Activated T-cell treated with anti-CD3 and anti-CD28 coated beads for 48 hours (primary cell): ENCODE measurements at regions not wholly inside any gene's neighbourhood (a gene's known extent, or its start where the extent isn't known, plus 50 kb on each side); places are given as distances from the start of the nearest gene placed in this dataset.
"Not testable (repeated sequence)": the region's sequence is repeated elsewhere in the genome, so short reads cannot be mapped to it uniquely, and the experiment has no call there.

Experiments used
- DNase-seq: peaks from one replicate; pipeline ENCODE4 v3.0.0-alpha.2; 2020; ENCODE audit warnings: low read depth

DNA sequence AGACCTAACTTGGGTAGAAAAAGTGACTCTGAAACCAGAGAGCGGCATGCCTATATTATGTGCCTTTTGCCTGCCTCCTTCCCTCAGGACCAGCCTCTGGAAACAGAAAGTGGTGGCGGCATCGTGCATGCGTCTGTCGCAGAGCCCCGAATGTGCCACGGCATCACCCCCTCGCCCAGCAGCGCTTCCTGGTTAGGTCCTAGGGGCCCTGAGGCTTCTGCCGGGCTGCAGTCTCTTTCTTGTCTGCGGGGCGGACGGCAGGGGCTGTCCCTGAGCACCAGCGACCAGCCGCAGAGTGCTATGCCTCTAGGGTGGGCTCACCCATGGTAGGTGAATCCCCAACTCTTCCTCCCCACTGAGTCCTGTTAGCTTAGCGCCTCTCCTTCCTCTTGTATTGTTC lies 68.7 kb downstream of the VSIG4 start:
- no peak for DNase-seq

DNA sequence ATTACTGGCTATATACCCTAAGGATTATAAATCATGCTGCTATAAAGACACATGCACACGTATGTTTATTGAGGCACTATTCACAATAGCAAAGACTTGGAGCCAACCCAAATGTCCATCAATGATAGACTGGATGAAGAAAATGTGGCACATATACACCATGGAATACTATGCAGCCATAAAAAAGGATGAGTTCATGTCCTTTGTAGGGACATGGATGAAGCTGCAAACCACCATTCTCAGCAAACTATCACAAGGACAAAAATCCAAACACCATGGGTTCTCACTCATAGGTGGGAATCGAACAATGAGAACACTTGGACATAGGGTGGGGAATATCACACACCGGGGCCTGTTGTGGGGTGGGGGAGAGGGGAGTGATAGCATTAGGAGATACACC lies 72.7 kb downstream of the VSIG4 start:
- DNase-seq: not testable (repeated sequence)

DNA sequence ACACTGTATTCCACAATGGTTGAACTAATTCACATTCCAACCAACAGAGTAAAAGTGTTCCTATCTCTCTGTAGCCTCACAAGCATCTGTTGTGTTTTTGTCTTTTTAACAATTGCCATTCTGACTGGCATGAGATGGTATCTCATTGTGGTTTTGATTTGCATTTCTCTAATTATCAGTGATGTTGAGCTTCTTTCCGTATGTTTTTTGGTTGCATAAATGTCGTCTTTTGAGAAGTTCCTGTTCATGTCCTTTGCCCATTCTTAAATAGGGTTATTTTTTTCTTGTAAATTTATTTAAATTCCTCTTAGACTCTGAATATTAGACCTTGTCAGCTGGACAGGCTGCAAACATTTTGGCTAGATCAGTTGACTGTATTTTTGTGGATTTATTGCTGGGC lies 78.2 kb downstream of the VSIG4 start:
- no peak for DNase-seq

DNA sequence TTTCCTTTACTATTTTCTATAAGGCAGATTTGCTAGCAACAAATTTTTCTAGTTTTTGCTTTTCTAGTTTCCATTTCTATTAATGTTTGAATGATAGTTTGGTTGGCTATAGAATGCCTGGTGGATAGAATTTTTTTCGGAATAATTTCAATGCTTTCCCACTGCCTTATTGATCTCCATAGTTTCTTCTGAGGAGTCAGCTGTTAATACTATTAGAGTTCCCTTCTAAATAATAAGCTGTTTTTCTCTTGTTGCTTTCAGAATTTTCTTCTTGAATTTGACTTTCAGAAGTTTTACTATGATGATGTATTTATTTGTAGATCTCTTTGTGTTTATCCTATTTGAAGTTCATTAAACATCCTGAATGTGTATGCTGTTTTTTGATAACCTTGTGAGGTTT lies 91.8 kb downstream of the VSIG4 start:
- no peak for DNase-seq

DNA sequence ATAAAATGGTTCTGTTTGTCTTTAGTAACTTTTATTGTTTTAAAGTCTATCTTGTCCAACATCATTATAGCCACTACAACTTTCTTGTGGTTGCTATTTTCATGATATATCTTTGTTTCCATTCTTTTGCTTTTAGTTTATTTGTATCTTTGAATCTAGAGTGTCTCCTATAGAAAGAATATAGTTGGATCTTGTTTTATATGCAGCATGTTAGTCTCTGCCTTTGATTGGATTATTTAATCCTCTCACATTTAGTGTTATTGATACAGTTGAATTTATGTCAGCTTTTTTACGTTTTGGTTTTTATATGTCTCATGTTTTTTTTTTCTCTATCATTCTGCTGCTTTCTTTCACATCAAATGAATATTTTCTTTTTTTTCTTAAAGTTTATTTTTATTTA lies 98.1 kb downstream of the VSIG4 start:
- no peak for DNase-seq

DNA sequence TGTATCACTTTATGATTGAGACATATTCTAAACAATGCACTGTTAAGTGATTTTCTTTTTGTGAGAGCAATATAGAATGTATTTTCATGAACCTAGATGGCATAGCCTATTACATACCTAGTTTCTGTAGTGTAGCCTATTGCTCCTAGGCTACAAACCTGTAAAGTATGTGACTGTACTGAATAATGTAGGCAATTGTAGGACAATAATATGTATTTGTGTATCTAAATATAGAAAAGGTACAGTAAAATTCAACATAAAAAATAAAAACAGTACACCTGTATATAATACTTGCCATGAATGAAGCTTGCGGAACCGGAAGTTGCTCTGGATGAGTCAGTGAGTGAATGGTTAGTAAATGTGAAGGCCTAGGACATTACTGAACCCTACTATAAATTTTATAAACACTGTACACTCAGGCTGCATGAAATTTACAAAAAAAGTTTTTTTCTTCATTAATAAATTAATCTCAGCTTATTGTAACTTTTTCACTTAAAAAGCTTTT lies 106.7 kb downstream of the VSIG4 start:
- DNase-seq: no peak

DNA sequence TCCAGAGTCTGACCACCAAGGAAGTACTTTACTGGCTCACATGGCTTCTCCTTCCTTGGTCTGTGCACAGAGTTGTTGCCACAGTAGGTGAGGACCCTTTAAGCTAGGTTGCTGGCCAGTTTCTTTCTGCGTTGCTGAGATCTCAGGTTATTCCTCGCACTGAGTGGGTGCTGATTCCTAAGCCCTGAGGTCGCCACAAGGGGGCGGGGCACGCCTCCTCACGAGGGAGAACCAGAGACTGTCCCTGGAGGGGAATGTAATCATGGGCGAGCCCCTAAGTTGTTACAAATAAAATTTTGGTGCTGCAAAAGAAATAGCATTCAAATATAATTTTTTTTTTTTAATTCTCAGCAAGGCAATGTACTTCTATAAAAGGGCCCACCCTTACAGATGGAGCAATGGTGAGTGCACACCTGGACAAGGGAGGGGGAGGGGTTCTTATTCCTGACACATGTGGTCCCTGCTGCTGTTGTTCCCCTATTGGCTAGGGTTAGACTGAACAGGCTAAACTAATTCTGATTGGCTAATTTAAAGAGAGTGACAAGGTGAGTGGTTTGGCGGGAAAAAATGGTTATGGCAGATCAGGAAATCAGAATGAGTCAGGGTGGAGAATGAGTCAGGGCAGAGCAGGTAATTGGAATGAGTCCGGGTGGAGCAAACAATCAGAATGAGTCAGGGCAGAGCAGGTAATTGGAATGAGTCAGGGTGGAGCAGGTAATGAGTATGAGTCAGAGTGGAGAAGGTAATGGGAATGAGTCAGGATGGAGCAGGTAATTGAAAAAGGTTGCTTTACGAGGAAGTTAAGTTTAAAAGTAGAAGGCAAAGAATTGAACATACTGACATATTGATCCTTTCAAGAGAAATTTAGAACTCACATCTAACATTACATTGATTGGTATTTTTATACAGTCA lies 107.5 kb downstream of the VSIG4 start:
- no peak for DNase-seq

DNA sequence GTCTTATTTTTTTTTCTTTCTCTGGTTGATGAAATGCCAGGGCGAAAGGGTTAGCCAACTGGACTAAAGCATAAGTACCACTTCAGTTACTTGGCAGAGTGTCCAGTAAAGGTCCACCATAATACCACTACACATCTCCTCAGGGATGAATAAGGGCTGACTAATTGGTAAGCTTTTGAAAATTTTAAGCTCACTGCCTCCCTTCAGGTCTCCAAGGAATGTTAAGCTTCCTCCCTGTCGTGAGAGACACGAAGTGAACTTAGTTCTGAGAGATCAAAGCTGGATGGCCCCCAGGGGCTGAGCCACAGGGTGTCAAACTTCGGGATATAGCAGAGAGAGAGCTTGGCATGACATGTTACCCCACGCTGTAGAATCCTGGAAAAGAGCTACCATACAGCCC lies 111.4 kb downstream of the VSIG4 start:
- DNase-seq: no peak

DNA sequence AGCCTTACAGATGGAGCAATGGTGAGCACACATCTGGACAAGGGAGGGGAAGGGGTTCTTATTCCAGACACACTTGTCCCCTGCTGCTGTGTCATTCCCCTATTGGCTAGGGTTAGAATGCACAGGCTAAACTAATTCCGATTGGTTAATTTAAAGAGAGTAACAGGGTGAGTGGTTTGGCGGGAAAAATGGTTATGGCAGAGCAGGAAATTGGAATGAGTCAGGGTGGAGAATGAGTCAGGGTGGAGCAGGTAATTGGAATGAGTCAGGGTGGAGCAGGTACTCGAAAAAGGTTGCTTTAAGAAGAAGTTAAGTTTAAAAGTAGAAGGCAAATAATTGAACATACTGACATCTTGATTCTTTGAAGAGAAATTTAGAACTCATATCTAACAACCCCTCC lies 112.5 kb downstream of the VSIG4 start:
- not testable (repeated sequence) for DNase-seq

DNA sequence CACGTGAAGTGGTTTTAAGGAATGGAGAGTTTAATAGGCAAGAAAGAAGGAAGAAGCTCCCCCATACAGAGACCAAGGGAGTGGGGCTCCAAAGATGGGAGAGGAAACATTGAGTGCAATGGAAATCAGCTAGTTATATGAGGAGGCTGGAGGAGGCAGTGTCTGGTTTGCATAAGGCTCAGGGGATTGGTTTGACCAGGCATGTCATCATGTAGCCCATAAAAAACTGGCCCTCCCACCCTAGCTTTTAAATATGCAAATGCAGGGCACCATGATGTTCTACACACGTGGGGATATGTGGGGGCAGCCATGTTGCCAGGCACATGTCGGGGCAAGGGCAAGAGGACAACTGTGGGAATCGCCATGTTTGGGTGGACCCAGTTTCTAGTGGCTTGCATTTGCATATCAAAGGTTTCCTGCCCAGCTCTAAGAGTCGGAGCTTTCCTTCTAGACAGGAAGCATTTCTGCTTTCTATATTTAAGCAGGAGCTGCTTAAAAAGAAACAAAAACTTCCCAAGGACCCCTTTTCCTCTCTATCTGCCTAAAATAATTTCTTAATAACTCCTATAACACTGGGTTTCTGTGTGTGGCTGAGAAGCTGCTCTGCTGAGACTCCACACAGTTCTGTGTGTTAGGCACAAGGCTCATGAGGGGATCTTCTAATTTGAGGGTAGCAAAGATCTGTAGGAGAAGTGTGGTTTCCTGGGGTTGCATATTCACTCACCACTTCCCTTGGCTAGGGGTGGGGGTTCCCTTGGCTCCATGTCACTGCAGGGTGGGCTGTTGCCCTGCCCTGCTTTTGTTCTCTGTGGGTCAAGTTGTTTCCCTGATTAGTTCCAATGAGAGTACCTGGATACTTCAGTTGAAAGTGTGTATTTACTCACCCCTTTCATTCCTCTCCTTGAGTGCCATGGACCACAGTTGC lies 113.5 kb downstream of the VSIG4 start:
- DNase-seq: no peak

DNA sequence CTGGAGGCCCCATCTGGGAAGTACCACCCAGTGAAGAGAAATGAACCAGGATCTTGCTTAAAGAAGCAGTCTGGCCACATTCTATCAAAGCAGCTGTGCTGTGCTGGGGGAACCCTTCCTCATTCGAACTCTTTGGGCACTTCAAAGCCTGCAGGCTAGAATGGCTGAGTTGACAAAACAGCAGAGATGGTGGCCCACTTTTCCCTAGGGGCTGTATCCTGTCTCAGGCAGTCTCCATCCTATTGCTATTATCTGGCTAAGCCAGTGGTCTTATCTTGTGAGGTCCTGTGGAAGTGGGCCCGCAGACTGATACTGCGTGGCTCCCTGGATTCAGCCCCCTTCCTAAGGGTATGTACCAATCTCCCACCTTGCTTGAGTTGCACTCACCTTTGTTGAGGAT lies 114.3 kb downstream of the VSIG4 start:
- DNase-seq: no peak

DNA sequence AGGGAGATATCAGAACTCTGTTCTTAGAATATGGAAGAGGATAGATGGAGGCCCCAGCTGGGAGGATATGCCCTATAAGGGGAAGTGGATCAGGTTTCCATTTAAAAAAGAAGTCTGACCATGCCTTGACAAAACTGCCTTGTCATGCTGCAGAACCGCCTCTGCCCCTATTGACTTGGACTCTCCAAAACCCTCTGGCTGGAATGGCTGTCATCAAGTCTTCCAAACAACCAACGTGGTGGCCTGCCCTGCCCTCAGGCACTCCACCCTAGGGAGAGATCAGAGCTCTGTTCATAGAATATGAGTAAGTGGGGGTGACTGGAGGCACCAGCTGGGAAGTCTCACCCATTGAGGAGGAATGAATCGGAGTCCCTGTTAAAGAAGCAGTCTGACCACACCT lies 114.9 kb downstream of the VSIG4 start:
- DNase-seq: no peak

DNA sequence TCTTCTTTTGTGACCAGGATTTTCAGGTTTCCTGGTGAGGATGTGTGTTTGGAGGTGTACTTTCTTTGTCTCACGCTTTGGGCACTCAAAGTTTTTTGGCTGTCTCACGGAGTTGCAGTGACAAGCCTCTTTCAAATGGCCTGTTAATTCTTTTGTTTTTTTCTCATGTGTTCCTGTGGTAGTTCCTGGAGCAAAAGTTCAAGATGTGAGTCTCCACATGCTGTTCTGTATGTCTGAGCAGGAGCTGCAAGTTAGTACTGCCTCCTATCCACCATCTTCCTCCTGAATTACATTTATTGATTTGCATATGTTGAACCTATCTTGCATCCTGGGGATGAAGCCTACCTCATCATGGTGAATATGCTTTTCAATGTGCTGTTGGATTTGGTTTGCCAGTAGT lies 118.5 kb downstream of the VSIG4 start:
- no peak for DNase-seq

DNA sequence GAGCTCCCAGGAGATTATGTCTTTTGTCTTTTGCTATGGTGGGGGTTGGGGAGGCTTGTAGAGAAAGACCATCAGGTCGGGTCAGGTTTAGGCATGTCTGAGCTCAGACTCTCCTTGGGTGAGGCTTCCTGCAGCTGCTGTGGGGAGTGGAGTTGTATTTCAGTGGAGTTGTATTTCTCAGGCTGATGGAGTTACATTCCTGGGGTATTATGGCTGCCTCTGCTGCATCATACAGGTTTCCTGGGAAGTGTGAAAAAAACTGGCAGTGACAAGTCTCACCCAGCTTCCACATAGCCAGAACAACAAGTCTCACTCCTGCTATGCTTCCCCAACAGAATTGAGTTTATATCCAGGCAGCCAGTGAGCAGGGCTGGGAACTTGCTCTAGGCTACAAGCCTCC lies 119.3 kb downstream of the VSIG4 start:
- no peak for DNase-seq

DNA sequence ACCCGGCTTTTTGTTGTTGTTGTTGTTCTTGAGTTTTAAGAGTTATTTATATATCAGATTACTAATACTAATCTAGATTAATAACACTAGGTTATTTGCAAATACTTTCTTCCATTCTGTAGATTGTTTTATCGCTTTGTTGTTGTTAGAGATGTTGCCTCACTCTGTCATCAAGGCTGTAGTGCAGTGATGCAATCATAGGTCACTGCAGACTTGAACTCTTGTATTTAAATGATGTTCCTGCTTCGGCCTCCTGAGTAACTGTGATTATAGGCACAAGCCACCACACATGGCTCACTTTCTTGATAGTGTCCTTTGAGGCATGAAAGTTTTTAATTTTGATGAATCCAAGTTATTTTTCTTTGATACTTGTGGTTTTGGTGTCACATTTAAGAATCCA lies 129.0 kb downstream of the VSIG4 start:
- DNase-seq: no peak

DNA sequence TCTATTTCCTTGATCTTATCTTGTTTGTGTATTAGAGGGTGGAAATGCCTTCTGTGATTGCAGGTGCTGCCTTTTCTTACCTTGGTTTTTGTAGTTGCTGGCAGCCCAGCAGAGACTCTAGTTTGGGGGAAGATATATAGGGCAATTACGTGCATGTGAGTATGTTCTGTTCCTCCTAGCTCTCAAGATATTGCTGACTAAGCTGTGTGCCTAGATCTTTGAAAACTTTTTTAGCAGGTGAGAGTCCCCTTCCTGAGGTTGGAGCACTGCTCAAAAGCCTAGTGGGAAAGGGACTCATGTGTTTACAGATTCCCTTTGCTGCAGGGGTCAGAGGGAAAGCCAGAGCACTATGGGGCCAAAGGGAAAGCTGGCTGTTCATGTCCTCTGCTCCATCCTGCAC lies 136.1 kb downstream of the VSIG4 start:
- DNase-seq: no peak

DNA sequence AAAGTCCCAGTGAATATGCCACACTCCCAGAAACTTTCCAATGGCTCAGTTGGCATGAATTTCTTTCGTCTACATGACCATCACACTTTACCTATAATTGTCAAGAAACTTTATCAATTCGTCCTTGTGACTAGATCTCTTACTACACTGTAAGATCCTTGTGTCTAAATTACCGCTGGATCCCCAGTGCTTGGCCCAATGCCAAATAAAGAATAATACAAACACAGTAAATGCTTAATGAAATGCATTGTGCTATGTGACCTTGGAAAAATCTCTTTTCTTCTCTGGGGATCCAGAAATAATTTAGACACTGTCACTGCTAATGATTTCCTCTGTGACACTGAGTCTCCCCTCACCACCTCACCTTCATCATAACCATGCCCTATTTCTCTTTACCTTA lies 137.9 kb downstream of the VSIG4 start:
- DNase-seq: no peak

DNA sequence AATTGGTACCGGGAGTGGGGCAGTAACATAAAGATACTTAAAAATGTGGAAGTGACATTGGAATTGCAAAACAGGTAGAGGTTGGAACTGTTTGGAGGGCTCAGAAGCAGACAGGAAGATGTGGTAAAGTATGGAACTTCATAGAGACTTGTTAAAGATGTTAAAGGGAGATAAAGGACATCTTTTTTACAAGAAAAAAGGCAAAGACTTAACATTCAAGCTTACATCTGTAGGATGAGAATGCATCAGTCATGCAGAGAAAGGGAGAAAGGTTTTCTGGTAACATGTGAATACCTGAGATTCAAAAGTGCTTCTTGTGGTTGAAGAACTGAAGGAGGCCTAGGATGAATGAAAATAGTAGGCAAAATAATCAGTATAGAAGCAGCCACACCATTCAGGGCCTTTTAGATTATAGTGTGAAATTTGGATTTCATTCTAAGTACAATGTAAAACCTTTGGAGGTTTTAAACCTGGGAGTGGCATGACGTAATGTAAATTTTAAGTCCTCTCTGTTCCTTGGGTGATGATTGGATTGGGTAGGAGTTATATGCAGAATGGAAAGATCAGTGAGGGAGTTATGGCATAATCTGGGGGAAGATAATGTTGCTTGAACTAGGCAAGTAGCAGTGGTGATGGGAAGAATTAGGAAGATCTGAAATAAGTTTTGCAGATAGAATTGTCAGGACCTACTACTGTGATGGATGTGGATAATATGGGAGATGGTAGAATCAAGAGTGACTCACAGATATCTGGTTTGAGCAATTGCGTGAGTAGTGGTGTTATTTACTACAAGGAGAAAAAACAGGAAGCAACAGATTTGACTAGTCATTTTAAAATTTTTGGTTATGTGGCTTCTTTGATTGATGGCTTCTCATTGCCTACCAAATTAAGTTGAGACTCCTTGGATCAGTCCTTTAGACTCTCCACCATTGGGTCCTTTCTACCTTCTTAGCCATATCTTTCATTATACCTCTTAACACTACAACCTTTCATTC lies 138.7 kb downstream of the VSIG4 start:
- DNase-seq: no peak

DNA sequence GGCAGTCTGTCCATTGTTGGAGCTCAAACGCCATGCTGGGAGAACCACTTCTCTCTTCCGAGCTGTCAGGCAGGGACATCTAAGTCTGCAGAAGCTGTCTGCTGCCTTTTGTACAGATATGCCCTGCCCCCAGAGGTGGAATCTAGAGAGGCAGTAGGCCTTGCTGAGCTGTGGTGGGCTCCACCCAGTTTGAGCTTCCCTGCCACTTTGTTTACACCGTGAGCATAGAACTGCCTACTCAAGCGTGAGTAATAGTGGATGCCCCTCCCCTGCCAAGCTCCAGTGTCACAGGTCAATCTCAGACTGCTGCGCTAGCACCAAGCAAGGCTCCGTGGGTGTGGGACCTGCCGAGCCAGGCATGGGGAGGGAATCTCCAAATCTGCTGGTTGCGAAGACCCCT lies 145.7 kb downstream of the VSIG4 start:
- peak; percentile 2 for DNase-seq

DNA sequence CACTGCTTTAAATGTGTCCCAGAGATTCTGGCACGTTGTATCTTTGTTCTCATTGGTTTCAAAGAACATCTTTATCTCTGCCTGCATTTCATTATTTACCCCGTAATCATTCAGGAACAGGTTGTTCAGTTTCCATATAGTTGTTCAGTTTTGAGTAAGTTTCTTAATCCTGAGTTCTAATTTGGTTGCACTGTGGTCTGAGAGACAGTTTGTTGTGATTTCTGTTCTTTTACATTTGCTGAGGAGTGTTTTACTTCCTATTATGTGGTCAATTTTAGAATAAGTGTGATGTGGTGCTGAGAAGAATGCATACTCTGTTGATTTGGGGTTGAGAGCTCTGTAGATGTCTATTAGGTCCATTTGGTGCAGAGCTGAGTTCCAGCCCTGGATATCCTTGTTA lies 148.1 kb downstream of the VSIG4 start:
- not testable (repeated sequence) for DNase-seq

DNA sequence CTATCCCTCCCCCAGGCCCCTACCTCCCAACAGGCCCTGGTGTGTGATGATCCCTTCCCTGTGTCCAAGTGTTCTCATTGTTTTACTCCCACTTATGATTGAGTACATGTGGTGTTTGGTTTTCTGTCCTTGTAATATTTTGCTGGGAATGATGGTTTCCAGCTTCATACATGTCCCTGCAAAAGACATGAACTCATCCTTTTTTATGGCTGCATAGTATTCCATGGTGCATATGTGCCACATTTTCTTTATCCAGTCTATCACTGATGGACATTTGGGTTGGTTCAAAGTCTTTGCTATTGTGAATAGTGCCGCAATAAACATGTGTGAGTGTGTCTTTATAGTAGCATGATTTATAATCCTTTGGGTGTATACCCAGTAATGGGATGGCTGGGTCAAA lies 151.7 kb downstream of the VSIG4 start:
- DNase-seq: not testable (repeated sequence)

DNA sequence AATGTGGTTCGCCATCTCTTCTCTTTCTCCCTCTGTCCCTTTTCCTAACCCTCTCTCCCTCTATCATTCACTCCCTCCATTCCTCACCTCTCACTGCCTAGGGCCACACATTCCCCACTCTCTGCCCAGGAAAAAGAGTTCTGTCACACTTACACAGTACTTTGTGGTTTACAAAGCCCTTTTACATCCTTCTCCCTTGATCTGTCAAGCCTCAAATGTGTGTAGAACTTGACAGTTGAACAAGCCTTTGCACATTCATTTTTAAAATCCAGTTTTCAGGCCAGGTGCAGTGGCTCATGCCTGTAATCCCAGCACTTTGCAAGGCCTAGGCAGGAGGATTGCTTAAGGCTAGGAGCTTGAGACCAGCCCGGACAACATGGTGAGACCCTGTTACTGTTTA lies 156.3 kb downstream of the VSIG4 start:
- DNase-seq: no peak
